CD4-positive, alpha-beta T cell treated with Interleukin-15 for 4 hours (primary cell): ENCODE measurements at regions not wholly inside any gene's neighbourhood (a gene's known extent, or its start where the extent isn't known, plus 50 kb on each side); places are given as distances from the start of the nearest gene placed in this dataset.
"Not testable (repeated sequence)": the region's sequence is repeated elsewhere in the genome, so short reads cannot be mapped to it uniquely, and the experiment has no call there.

Source experiments
- DNase-seq: peaks from one replicate; pipeline ENCODE4 v3.0.0-alpha.2; 2020; ENCODE audit warnings: low spot score

DNA sequence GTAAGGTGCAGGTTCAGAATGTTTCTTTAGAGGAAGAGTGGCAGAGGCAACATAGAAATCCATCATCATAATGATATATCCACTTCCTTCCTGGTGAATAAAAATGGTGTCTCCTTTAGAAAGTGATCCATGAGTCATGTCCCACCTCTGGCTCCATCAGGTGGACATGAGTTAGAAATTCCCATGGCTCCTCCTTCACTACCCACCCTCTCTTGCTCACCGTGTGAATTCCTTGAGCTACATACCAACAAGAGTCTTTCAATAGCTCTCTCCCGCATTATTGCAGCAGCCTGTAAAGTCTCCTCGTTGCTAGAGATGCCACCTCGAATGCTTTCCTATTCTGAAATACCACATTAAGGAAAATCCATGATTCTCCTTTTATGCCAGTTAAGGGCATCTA is 317.6 kb downstream of the LNPK start:
- no peak for DNase-seq

DNA sequence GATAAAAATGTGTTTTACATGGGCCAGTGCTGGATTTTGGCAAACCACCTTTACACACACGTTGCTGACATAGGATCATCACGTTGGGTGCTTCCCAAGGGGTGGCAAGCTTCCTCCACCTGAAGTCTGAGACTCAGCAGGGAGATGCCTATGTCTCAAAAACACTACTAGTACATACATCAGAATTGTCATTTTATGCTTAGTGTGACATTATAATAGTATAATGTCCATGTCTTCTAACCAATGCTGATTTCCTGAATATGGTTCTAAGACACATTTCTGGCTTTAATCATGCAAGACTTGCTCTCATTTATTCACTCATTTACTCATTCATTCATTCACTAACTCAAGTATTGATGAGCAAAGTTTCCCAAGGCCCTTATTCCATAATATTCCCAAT is 322.3 kb downstream of the LNPK start:
- no peak for DNase-seq

DNA sequence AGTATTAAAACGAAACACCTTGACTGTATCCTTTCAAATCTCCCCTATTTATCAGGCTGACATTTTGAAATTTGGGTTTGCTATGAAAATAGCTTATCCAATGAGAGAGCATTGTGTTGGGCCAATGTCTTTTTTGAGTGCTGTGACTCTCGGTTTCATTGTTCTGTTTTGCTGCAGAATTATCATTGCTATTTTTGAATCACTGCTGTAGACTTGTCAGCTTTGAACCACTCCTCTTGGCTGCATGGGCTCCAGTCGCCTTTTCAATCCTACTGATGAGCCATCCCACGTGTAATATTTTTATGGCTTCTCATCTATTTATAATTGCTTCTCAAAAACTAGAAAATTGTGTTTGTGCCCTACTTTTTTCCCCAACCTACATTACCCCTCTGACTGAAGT is 322.8 kb downstream of the LNPK start:
- DNase-seq = no peak

DNA sequence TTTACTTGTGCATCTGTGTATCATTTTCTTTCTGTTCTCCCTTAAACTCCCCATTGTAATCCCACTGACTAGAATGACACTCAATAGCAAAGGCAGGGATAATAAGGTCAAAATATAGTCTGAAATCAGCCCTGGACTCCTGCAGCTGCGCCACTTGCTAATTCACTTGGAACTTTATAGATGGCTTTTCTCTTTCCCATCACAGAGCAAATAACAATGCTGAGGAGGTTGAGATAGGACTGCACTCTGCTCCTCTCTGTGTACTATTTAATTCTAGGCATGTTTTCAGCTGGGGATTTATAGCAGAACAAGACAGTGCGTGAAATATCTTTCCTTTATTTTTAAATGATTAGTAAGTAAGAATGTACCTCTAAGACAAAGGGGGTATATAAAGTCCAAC is 324.2 kb downstream of the LNPK start:
- no peak for DNase-seq

DNA sequence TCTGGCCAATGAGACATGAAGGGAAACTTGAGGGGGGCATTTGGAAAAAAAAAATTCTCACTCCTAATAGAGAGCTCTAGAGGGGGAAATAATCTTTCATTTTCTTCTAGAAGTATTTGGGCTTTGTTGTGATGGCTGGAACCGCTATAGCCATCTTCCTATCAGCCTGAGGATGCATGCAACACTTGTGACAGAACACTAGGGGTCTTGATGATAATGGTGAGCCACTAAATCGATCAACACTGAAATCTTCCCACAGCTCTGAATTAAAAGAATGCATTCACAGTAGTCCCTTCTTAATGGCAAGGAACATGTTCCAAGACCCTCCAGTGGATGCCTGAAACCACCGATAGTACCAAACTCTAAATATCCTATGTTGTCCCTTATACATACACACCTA is 325.3 kb downstream of the LNPK start:
- no peak for DNase-seq

DNA sequence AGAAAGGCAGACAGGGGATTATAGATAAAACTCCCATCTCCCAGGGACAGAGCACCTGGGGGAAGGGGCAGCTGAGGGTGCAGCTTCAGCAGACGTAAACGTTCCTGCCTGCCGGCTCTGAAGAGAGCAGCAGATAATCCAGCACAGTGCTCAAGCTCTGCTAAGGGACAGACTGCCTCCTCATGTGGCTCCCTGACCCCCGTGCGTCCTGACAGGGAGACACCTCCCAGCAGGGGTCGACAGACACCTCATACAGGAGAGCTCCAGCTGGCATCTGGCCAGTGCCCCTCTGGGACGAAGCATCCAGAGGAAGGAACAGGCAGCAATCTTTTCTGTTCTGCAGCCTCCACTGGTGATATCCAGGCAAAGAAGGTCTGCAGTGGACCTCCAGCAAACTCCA is 333.3 kb downstream of the LNPK start:
- not testable (repeated sequence) for DNase-seq

DNA sequence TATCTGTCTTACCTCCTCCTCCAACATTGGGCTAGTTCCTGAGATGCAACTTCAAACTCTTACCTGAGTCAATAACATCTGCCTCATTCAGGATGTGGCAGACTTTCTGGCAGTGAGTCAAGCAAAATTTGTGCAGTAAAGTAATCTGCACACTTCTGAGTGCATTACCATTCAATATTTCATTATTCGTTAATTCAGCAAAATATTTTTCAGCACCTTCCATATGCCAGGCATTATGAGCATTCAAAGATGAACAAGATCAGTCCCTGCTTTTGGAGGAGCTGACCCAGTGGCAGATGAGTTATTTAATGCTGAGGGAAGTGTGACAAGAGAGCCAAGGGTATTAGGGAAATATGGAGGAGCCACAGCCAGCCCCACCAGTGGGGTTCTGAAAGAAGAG is 339.7 kb downstream of the LNPK start:
- no peak for DNase-seq

DNA sequence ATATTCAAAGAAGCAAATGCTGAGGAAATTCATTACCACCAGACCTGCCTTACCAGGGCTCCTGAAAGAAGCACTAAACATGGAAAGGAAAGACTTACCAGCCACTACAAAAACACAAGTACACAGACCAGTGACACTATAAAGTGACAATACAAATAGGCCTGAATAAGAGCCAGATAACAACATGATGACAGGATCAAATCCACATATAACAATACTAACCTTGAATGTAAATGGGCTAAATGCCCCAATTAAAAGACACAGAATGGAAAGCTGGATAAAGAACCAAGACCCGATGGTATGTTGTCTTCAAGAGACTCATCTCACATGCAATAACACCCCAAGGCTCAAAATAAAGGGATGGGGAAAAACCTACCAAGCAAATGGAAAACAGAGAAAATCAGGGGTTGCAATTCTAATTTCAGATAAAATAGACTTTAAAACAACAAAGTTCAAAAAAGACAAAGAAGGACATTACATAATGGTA is 353.4 kb downstream of the LNPK start:
- no peak for DNase-seq

DNA sequence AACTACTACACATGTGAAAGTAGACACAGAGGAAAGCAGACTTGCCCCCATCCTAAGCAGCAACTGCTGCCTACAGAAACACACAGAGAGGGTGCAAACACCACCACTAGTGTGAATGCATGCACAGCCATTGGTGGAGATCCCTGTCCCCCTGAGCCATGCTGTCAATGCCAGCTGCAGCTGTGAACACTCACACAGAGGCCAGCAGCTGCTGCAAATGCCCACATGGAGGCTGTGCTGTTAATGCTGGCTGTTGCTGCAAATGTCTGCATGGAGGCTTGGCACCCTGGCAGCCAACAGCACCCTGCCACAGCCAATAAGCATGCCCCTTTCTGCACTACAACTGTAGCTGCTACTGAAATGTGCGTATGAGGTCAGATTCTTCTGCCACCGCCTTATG is 355.0 kb downstream of the LNPK start:
- DNase-seq = no peak

DNA sequence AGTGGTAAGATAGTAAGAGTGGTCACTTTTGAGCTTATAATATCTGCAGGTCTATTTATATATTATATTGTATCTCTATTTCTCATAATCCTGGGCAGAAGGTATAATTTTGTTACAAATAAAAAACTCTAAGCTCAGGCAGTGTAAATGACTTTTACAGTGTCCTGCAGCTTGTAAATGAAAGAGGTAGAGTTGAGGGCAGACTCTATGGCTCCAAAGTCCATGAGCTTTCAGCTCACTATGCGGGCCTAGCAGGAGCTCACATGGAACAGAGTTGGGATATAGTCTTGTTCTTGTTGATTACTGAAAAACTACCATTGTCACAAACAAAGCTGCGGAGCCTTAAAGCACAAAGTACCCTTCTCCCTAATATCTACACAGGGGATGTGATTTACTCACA is 361.4 kb downstream of the LNPK start:
- DNase-seq = no peak

DNA sequence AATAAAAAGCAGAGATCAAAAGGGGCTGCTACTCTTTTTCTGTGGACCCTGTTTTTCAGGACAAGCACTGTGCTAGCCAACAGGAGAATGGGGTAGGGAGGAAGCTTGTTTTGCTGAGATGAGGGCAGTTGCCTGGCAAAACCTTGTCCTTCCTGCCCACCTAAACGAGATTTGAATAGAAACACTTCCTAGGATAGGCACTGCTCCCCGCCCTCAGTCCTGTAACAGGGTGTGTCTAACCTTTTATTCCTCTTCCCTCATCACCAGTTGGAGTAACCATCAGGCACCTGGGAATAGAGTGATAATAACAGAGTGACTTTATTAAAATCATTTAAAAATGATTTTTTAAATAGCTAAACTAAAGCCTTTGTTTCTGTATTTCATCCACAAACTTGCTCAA is 368.8 kb downstream of the LNPK start:
- no peak for DNase-seq

DNA sequence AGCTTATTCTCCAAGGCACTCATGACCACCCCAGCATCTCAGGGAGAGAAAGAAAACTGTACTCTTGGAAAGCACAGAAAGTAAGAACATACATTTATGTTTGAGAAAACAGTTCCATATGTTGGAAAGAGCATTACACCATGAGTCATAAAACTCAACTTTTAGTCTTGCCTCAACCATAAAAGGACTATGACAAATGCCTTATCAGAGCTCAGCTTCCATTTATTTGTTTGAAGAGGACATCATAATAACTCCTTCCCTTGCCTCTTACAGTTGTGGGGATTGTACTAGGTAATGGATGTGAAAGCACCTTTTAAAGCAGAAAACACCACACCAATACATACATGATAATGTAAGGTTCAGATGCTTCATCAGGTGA is 370.8 kb downstream of the LNPK start:
- DNase-seq = no peak

DNA sequence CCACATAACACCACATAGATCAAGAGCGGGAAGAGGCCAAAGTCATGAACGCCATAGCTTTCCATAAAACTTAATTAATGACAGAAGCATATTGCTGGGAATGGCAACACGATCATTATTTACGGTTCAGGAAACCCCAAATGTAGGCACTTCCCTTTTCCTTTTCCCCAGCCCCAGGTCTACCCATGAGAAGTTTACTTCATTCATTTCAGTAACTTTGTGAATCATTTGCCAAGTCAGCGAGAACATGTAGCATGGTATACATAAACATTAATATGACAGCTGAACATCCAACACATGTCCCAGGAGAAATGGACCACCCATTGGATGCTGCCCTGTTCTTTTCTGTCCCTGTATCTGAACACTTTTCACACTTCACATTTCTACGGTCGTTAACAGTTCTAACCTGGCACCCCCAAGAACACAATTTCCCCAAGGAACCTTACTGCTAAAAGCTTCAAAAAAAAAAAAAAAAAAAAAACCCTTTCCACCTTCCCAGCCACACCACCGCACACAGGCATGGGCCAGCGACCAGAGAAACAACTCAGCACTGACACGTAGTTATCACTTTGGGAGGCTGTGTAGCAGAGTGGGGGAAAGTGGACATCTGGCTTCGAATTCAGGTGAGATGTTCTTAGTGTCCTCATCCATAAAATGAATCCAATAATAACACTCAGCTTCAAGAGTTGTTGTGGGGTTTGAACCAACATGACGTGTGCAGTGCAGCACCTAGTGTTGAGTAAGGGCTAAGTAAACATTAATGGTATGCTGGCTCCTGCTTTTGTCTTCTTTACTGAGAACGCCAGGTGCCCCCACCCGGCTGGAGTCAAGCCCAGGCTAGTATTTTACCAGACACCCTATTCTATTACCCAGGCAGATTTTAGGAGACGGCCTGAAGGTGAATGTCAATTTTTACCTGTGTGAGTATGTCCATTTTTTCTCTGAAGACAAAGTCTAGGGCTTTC is 371.5 kb downstream of the LNPK start:
- no peak for DNase-seq

DNA sequence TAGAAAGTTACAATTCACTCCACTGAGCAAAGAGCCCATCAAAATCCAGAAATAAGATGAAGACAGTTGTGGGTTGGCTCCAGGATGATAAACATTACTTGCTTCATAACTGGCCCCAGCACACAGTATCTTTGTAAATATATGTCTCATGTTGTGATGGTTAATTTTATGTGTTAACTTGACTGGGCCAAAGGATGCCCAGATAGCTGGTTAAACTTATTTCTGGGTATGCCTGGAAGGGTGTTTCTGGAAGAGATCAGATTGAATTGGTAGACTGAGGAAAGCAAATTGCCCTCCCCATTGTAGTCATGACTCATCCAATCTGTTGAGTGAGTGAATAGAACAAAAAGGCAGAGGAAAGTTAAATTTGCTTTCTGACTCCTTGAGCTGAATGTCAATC is 373.8 kb downstream of the LNPK start:
- no peak for DNase-seq

DNA sequence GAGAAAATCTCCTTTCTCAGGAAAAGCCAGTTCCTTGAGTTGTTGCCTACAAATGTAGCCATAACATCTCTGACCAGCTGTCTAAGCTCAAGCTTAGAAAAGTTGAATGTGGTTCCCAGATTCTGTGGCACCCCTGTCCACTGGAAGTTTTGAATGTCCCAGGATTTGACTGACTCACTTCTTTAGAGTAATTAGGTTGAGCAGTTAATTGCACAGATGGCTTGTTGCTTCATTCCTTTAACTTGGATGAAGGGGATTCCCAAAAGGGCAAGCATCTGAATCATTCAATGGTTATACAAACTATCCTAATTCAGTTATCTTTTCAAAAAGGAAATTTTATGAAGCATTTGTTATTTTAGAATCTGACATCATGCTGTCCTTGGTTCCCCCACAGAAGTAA is 374.7 kb downstream of the LNPK start:
- DNase-seq = no peak

DNA sequence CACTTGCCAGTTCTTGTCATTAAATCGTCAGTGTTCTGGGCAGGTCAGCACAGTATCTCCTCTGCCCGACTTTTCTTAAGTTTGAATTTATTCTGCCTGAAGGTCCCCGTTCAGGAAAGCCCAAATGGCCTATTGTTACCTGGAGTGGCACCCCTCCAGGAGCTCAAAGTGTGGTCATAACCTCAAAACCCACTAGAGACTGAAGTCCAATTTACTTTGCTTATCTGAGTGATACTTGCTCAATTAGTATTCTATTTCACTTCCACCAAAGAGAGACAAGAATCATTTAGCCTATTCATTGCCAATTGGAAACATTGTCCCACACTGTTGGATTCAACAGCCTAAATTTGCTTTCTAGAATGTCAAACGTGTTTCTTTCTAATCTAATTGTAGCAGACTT is 375.3 kb downstream of the LNPK start:
- DNase-seq = no peak

DNA sequence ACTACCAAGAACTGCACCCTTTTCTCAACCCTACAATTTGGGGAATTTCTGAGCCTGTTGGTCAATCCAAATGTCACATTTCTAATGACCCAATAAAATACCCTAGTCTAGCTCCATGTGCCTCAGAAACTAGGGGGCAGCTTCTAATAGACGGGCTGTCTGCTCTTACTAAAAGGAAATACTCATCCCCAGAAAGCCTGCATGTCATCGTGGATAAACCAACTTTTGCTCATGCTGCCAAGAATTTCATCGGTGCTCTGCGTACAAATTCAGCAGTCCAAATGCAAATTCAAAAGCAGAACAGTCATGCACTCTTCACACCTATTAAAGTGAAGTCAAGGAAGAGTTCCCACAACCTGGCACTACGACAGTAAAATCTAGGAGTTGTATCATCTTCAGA is 377.3 kb downstream of the LNPK start:
- DNase-seq = no peak

DNA sequence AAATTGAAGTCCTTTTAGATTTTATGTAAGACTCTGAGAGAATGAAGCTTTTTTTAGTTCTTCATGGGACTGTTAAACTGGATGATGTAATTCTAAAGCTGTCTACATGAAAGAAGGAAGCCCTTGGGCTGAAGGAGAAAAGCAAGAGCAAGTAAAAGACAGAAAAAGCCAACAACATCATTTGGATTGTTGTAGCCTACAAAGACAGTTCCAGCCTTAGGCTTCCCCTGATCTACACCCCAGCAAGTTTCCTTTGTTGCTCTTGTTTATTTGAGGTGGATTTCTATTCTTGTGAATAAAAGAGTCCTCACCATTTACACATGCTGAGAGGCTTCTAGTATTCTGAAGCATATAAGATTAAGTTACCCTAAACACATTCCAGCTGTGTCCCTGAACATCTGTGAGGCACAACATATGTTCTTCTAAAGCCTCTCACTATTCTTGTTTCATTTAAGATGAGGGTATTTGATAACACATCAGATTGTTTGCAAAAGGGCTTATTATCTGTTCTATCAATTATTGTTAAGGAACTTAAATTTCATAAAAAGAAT is 377.8 kb downstream of the LNPK start:
- no peak for DNase-seq

DNA sequence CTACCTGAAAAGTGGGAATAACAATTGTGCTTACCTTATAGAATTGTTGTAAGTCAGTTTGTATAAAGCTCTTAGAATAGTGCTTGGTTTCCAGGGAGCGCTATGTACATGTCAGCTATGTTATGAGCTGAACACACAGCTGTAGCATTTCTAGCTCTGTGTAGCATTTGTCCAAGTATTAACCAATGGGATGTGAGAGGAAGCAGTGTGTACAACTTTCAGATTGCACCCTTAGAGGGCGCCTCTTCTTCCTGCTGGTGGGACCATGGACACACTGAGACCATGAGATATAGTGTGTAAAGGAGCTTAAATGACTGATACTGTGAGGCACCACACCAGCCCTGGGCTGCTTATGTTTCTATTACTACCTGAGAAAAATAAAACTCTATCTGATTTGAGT is 380.2 kb downstream of the LNPK start:
- no peak for DNase-seq

DNA sequence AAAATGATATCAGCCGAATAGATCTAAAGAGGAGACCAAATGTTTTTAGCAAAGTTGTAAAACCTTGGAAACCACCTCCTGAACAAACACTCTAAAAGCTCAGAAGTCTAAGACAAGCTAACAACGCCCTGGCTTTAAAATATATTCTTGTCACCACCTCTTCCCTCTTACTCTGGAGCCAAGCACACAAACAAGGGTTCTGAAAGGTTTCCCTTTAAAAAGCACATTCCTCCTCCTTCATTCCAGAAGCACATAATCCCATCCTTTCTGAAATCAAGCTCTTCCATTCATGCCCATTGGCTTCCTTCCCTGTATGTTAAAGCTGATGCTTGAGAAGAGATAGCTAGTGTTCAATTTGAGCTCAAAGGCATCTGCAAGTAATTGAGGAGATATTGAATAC is 382.0 kb downstream of the LNPK start:
- no peak for DNase-seq

DNA sequence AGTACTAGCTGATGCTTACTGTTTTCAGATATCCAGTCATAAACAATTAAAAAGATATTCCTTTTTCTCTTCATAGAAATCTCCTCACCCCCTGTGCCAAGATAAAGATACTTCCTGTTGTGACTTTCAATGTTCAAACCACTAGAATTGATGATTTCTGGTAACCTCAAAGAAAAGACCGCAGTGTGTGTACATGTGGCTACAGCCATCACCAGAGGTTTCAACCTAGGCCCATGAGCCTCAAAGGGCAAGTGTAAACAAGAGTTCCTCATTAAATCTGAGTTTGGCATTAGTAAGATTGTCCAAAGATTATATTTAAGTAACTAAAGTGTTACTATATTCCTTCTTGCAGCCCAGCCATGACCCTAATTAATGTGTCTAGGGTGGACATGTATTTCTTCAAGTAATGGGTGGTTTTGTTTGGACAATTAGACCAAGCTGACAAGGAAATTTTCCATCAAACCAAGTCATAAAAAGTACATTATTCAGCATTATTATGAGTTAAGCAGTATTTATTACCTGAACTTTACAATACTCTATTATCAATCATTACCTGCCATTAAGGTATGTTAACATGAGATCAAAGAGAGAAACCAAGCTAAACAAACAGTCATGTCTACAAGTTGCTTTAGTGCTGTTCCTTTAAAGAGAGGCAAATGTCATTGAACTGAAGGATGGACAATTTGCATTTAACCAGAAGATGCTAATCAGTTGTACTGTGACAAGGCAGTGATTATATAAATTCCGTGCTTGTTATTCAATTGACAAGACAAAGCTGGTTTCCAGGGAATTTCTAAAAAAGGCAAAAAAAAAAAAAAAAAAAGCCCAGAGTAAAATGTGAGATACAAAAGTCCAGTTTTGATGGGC is 382.7 kb downstream of the LNPK start:
- no peak for DNase-seq

DNA sequence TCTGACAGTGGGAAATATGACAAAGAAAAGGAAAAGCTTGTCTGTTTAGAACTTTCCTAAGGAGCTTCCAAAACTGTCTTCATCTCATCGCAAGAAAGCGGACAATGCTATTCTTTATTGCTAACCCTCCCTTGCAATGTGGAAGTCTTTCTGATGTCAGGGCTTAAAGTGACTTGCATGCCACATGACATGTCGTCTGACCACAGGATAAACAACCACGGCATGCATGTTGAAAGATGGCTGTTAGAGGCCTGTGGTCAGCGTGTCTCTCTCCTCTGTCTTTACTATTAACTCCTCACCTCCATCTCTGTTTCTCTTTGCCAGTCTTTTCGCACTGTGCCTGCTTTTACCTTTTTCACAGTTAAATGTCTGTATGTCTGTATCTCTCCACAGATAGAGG is 389.8 kb downstream of the LNPK start:
- no peak for DNase-seq
